PFSK-1 (cell line): ENCODE measurements at regions not wholly inside any gene's neighbourhood (a gene's known extent, or its start where the extent isn't known, plus 50 kb on each side); places are given as distances from the start of the nearest gene placed in this dataset.

ENCODE experiments used
- FOXP2 ChIP-seq: optimal IDR thresholded peaks from 2 replicates; pipeline ENCODE3; 2011; ENCODE audit warnings: borderline replicate concordance, control low read depth, inconsistent platforms; ENCODE audit not compliant: insufficient read depth; ENCODE audit errors: extremely low read length, extremely low read depth
- POLR2AphosphoS5 ChIP-seq: IDR thresholded peaks from 2 replicates; pipeline ENCODE4 v1.6.1; 2012; ENCODE audit warnings: low read depth, mild to moderate bottlenecking, control low read depth, low read length, moderate library complexity
- REST ChIP-seq, 2 experiments: IDR thresholded peaks; 2 replicates each; pipeline versions ENCODE4 v1.6.1 to v1.8.0; 2011 to 2012; ENCODE audit warnings: low read depth in 2 of 2, low read length in 2 of 2, control low read depth in 1 of 2, inconsistent platforms in 1 of 2, mild to moderate bottlenecking in 1 of 2, moderate library complexity in 1 of 2; ENCODE audit not compliant: insufficient read depth in 1 of 2
- SIN3A ChIP-seq: IDR thresholded peaks from 2 replicates; pipeline ENCODE4 v1.6.1; 2012; ENCODE audit warnings: mild to moderate bottlenecking, low read length, moderate library complexity, borderline replicate concordance; ENCODE audit not compliant: insufficient read depth
- TAF1 ChIP-seq: IDR thresholded peaks from 2 replicates; pipeline ENCODE4 v1.6.1; 2012; ENCODE audit warnings: low read length, control low read depth, borderline replicate concordance; ENCODE audit not compliant: insufficient read depth

GRCh38 chr11:70867281-70868047 lies 384.9 kb downstream of the SHANK2 start:
- TF ChIP-seq SIN3A (no peak), POLR2AphosphoS5 (no peak), FOXP2 (no peak), TAF1 (no peak), REST (IDR thresholded peaks at IDR 0.05; ENCODE audit: insufficient read depth in 1 of 2, low read depth in 2 of 2, low read length in 2 of 2) (no peak)

- TF ChIP-seq POLR2AphosphoS5 = no peak
- TF ChIP-seq FOXP2 = no peak
- TF ChIP-seq REST (IDR thresholded peaks at IDR 0.05; ENCODE audit: insufficient read depth in 1 of 2, low read depth in 2 of 2, low read length in 2 of 2) = no peak
- TF ChIP-seq SIN3A = no peak
- TF ChIP-seq TAF1 = no peak
These were observed 384.0 kb downstream of the SHANK2 start for GRCh38 chr11:70868341-70868885.

GRCh38 chr11:70869054-70869453 lies 383.3 kb downstream of the SHANK2 start:
- TF ChIP-seq REST (IDR thresholded peaks at IDR 0.05; ENCODE audit: insufficient read depth in 1 of 2, low read depth in 2 of 2, low read length in 2 of 2) = no peak
- TF ChIP-seq FOXP2 = no peak
- no peak for TF ChIP-seq SIN3A
- no peak for TF ChIP-seq POLR2AphosphoS5
- no peak for TF ChIP-seq TAF1

GRCh38 chr11:70871881-70872280 lies 380.5 kb downstream of the SHANK2 start:
- TF ChIP-seq POLR2AphosphoS5 (no peak), FOXP2 (no peak), REST (IDR thresholded peaks at IDR 0.05; ENCODE audit: insufficient read depth in 1 of 2, low read depth in 2 of 2, low read length in 2 of 2) (no peak), TAF1 (no peak), SIN3A (no peak)

GRCh38 chr11:70872299-70872698 lies 380.1 kb downstream of the SHANK2 start:
- TF ChIP-seq TAF1 (no peak), SIN3A (no peak)
